GM18907 (cell line): ENCODE measurements at regions not wholly inside any gene's neighbourhood (a gene's known extent, or its start where the extent isn't known, plus 50 kb on each side); places are given as distances from the start of the nearest gene placed in this dataset.

Source experiments
- ATAC-seq: cut with Tn5 transposase; IDR thresholded peaks from one replicate; pipeline ENCODE4 v1.9.1; 2021; ENCODE audit warnings: mild to moderate bottlenecking, moderate library complexity; ENCODE audit not compliant: unreplicated experiment

GRCh38 chr4:117324851-117325491 is 239.6 kb upstream of the TRAM1L1 start:
- ATAC-seq: no peak

GRCh38 chr4:117326091-117326490 is 240.7 kb upstream of the TRAM1L1 start:
- ATAC-seq: no peak

GRCh38 chr4:117327491-117327890 is 242.1 kb upstream of the TRAM1L1 start:
- no peak for ATAC-seq

GRCh38 chr4:117328333-117328732 is 243.0 kb upstream of the TRAM1L1 start:
- no peak for ATAC-seq

GRCh38 chr4:117331817-117332216 is 246.4 kb upstream of the TRAM1L1 start:
- no peak for ATAC-seq

- ATAC-seq: no peak
Observed at GRCh38 chr4:117334451-117335188, 249.2 kb upstream of the TRAM1L1 start.

- no peak for ATAC-seq
Observed at GRCh38 chr4:117357437-117357836, 272.1 kb upstream of the TRAM1L1 start.

- ATAC-seq: no peak
Observed at GRCh38 chr4:117357866-117358265, 272.5 kb upstream of the TRAM1L1 start.

- no peak for ATAC-seq
Observed at GRCh38 chr4:117370944-117371668, 285.7 kb upstream of the TRAM1L1 start.

- no peak for ATAC-seq
Observed at GRCh38 chr4:117375101-117375500, 289.7 kb upstream of the TRAM1L1 start.

- no peak for ATAC-seq
Observed at GRCh38 chr4:117376692-117377091, 291.3 kb upstream of the TRAM1L1 start.

GRCh38 chr4:117378942-117379341 is 293.6 kb upstream of the TRAM1L1 start:
- ATAC-seq: no peak

GRCh38 chr4:117383468-117383867 is 298.1 kb upstream of the TRAM1L1 start:
- no peak for ATAC-seq

- no peak for ATAC-seq
Observed at GRCh38 chr4:117385526-117385925, 300.1 kb upstream of the TRAM1L1 start.

GRCh38 chr4:117387072-117387471 is 301.7 kb upstream of the TRAM1L1 start:
- ATAC-seq: no peak

GRCh38 chr4:117400039-117400835 is 314.9 kb upstream of the TRAM1L1 start:
- ATAC-seq: no peak

- ATAC-seq: no peak
Observed at GRCh38 chr4:117412661-117413060, 327.3 kb upstream of the TRAM1L1 start.

- no peak for ATAC-seq
Observed at GRCh38 chr4:117417856-117418255, 332.5 kb upstream of the TRAM1L1 start.

- ATAC-seq: no peak
Observed at GRCh38 chr4:117420948-117421347, 335.6 kb upstream of the TRAM1L1 start.

GRCh38 chr4:117421706-117422105 is 336.3 kb upstream of the TRAM1L1 start:
- ATAC-seq: no peak

GRCh38 chr4:117422297-117422696 is 336.9 kb upstream of the TRAM1L1 start:
- ATAC-seq: no peak
